ENCODE measurements at regions not wholly inside any gene's neighbourhood (a gene's known extent, or its start where the extent isn't known, plus 50 kb on each side); places are given as distances from the start of the nearest gene placed in this dataset.

DNA sequence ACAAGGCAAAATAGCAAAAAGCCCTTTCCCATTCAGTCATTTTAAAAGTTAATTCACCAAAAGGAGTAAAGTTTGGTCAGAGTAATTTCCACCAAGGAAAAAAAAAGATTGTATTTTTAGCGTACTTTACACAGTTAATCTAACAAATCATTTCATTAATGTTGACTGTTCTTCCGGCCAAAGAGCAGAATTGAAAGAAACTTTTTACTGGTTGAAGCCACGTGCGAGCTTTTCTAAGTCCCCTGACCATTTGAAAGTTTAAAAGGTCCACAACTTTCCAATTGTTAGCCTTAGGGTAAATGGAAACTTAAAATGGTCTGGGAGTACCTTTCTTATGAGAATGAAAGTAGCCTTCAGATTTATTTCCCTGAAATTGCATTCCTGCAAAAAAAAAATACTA, 296.7 kb downstream of the ARL4A start:
- H3K27ac ChIP-seq: no peak overlapping the region

DNA sequence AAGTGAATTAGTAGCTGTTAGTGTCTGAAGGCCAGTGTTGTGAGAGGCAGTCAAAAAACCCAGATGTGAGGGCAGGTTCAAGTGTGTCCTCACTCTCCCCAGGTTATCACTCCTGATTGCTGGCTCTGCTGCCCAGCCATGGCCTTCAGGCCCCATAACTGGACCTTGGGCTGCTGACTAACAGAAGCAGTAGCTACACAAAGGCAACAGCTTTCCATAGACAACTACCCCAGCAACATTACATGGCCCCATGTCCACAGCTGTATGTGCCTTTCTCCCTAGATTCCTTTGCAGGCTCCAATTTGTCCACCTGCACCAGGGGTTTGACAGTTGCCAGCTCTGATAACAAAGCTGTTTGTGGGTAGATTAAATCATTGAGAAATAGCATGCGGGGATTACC, 297.8 kb downstream of the ARL4A start:
- TF ChIP-seq ZFX (IDR thresholded peaks at IDR 0.05; ENCODE audit: borderline replicate concordance): no peak
- TF ChIP-seq, protein P1, sequence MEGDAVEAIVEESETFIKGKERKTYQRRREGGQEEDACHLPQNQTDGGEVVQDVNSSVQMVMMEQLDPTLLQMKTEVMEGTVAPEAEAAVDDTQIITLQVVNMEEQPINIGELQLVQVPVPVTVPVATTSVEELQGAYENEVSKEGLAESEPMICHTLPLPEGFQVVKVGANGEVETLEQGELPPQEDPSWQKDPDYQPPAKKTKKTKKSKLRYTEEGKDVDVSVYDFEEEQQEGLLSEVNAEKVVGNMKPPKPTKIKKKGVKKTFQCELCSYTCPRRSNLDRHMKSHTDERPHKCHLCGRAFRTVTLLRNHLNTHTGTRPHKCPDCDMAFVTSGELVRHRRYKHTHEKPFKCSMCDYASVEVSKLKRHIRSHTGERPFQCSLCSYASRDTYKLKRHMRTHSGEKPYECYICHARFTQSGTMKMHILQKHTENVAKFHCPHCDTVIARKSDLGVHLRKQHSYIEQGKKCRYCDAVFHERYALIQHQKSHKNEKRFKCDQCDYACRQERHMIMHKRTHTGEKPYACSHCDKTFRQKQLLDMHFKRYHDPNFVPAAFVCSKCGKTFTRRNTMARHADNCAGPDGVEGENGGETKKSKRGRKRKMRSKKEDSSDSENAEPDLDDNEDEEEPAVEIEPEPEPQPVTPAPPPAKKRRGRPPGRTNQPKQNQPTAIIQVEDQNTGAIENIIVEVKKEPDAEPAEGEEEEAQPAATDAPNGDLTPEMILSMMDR (IDR thresholded peaks at IDR 0.05): no peak
- H3K27ac ChIP-seq: no peak overlapping the region

More for the DNA sequence above, 296.7 kb downstream of the ARL4A start:
- TF ChIP-seq, protein P1 (IDR thresholded peaks at IDR 0.05): no peak
- TF ChIP-seq ZFX (IDR thresholded peaks at IDR 0.05; ENCODE audit: borderline replicate concordance): no peak

DNA sequence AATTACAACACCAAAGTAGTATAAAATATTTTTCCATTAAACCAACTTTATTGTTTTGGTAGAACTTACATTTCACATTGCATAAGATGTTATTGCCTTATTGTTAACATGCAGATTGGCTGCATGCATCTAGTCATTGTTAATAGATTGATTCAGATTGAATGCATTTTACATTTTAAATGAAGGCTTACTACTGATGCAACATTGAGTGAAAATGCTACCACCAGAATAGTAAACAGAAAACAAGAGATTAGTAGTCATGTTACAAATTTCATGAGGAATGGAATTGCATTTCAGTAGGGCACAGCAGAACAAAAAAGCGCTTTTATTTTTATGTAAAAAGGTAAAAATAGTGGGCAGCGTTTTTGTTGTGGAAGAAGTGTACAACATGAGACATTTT, 298.3 kb downstream of the ARL4A start:
- TF ChIP-seq, protein P1 (IDR thresholded peaks at IDR 0.05): no peak
- no peak for TF ChIP-seq ZFX (IDR thresholded peaks at IDR 0.05; ENCODE audit: borderline replicate concordance)
- no peak overlapping the region for H3K27ac ChIP-seq

DNA sequence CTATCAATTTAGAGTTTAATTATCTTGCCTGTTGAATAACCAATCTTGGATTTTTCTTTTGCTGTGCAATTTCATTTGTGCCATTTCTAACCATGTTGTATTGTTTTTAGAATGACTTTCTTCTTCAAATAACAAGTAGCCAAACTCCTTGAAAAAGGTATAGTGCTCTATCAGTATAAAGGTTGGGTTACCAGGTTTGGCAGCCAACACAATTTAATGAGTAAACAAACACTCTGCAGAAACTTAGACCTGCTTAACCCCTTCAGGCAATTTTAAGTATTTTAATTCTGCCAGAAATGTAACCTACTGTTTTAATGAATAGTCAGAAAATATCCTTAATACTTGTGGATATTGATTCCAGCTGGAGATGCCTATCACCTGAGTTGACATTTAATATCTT, 299.8 kb downstream of the ARL4A start:
- TF ChIP-seq ZFX (IDR thresholded peaks at IDR 0.05; ENCODE audit: borderline replicate concordance): no peak
- TF ChIP-seq, protein P1 (IDR thresholded peaks at IDR 0.05): no peak
- H3K27ac ChIP-seq: no peak overlapping the region

DNA sequence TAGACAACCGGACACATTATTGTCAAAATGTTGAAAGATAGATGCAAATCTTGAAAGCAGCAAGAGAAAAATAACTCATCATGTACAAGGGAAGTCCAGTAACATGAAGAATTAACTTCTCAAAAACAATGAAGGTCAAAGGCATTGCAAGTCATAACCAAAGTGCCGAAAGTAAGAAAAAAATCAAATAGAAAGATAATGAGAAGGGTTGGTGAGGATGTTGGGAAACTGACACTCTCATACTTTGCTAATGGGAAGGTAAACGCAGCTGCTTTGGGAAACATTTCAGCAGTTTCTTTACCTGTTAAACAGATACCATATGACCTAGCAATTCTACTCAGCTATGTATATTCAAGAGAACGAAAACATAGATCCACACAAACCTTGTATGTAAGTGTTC, 303.0 kb downstream of the ARL4A start:
- TF ChIP-seq ZFX (IDR thresholded peaks at IDR 0.05; ENCODE audit: borderline replicate concordance): no peak
- TF ChIP-seq, protein P1 (IDR thresholded peaks at IDR 0.05): no peak
- no peak overlapping the region for H3K27ac ChIP-seq

DNA sequence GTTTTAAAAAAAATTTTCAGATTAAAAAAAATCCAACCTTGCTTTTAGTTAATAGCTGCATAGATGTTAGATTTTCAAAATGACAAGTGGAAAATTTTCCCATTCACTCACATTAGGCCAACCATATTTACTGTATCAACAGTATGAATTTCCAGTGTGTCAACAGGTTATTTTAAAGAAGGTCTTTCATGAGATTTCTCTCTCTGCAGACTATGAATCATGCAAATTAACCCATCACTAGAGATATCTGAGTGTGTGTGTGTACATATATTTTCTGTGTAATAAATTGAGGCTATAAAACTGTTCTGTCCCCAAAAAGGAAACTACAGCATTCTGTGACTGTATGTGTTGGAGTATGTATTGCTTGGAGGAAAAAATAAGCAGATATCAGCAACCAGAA, 305.6 kb downstream of the ARL4A start:
- no peak overlapping the region for H3K27ac ChIP-seq
- TF ChIP-seq, protein P1 (IDR thresholded peaks at IDR 0.05): no peak
- TF ChIP-seq ZFX (IDR thresholded peaks at IDR 0.05; ENCODE audit: borderline replicate concordance): no peak

DNA sequence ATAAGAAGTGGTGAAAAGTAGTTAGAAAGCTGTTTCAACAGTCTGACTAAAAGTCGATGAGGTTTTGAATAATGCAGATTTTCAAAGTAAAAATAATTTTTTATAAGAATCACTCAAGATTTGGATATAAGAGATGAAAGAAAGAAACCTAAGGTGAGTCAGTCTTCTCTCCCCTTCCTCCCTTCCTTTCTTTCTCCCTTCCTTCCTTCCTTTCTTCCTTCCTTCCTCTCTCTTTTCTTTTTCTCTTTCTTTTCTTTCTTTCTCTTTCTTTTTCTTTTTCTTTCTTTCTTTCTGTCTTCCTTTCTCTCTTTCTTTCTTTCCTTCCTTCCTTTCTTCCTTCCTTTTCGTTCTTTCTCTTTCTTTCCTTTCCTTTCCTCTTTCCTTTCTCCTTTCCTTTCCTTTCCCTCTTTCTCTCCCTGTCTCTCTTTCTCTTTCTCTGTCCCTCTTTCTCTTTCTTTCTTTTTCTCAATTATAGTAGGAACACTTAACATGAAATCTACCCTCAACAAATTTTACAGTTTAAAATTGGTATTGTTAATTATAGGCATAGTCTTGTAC, 308.6 kb downstream of the ARL4A start:
- TF ChIP-seq, protein P1 (IDR thresholded peaks at IDR 0.05): no peak
- no peak for TF ChIP-seq ZFX (IDR thresholded peaks at IDR 0.05; ENCODE audit: borderline replicate concordance)
- H3K27ac ChIP-seq: no peak overlapping the region

Data from 22Rv1 (cell line).